PC-3 (cell line): ENCODE measurements at regions not wholly inside any gene's neighbourhood (a gene's known extent, or its start where the extent isn't known, plus 50 kb on each side); places are given as distances from the start of the nearest gene placed in this dataset.

Experiments
- CTCF ChIP-seq: fragments of 300-600 bp; sonication (generic); conservative IDR thresholded peaks from 2 replicates; pipeline ENCODE4 v1.5.1; 2017; ENCODE audit warnings: antibody characterized with exemption, low read depth, mild to moderate bottlenecking, low read length
- EZH2 ChIP-seq: fragments of 300-600 bp; sonication (generic); IDR thresholded peaks from one replicate; pipeline ENCODE4 v1.6.1; 2017; ENCODE audit warnings: antibody characterized with exemption, mild to moderate bottlenecking, low read length; ENCODE audit not compliant: unreplicated experiment

DNA sequence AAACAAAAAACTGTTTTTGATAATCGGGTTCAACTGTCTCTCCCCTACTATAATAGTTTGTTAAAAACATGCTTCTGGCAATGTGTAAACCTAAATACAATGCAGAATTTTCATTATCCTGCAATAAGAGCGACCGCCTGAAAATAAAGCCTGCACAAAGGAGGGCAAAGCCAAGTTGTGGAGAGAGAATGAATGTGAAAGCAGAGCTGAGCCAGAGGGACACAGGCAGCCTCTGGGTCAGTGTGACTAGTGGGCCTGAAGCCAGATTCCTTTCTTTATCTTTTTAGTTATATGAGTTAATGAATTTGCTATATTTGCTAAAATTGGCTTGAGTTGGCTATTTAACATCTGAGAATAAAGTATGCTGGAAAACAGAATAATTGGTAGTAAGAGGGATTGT, 615.2 kb downstream of the PLA2G4A start:
- TF ChIP-seq EZH2: no peak
- no peak for TF ChIP-seq CTCF
